ENCODE measurements at regions not wholly inside any gene's neighbourhood (a gene's known extent, or its start where the extent isn't known, plus 50 kb on each side); places are given as distances from the start of the nearest gene placed in this dataset.

DNA sequence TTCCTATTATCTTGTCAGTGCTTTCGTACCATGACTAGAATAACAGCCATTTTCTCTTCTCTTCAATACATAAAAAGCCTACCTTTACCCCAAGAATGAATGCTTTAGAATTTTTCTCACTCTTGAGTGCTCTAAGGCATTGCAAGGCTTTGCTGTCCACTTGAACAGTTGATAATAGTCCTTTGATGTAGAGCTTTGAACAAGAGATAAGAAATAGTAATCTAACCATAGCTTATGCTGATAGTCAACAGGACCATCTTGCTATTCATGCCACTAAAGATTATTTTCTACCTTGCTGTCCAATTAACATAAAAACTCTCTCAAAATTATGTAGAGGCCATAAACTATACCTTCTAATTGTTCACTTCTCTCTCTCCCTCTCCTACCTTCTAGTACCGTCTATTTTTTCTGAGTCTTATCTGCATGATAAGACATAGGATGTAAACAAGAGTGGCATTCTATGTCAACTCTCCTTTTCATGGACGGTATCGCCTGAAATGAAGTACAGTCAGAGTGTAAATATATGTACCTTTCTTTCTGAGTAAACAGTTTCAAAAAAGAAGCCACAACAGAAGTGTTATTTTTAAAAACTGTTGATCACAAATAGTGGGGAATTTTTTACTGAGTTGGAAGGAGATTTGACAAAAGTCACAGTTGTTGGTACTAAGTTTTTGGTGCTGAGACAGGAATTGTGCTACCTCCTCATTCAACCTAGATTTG, 297.9 kb downstream of the NDFIP2 start:
- Mint-ChIP-seq H3K4me3 (no peak overlapping the region), H3K4me1 (no peaks in the 10 kb centered on the region), H3K27ac (no peak overlapping the region), H3K27me3 (no peaks in the 10 kb centered on the region), H3K9me3 (no peaks in the 10 kb centered on the region)
- no peak for DNase-seq
- no peak for ATAC-seq

GRCh38 chr13:79777504-79777903, 296.5 kb downstream of the NDFIP2 start:
- no peaks in the 10 kb centered on the region for H3K9me3 Mint-ChIP-seq
- no peak for DNase-seq
- H3K4me1 Mint-ChIP-seq, result no peaks in the 10 kb centered on the region
- no peak overlapping the region for H3K27ac Mint-ChIP-seq
- no peak overlapping the region for H3K4me3 Mint-ChIP-seq
- no peaks in the 10 kb centered on the region for H3K27me3 Mint-ChIP-seq
- no peak for ATAC-seq

- H3K4me1 Mint-ChIP-seq, result peaks cover under 1% of the 10 kb centered on the region
- no peak overlapping the region for H3K27ac Mint-ChIP-seq
- peaks cover under 1 to 2% of the 10 kb centered on the region in 2 donors for H3K9me3 Mint-ChIP-seq
- no peaks in the 10 kb centered on the region for H3K27me3 Mint-ChIP-seq
- DNase-seq (no peak), ATAC-seq (no peak)
- H3K4me3 Mint-ChIP-seq, result no peak overlapping the region
Measured at GRCh38 chr13:79776531-79777295, 295.8 kb downstream of the NDFIP2 start.

- Mint-ChIP-seq H3K9me3 (peaks cover 5 to 10% of the 10 kb centered on the region in 2 donors), H3K27ac (no peak overlapping the region), H3K4me3 (no peak overlapping the region), H3K27me3 (no peaks in the 10 kb centered on the region), H3K4me1 (peaks cover 10% of the 10 kb centered on the region)
- ATAC-seq (no peak), DNase-seq (no peak)
Measured at GRCh38 chr13:79775830-79776229, 294.9 kb downstream of the NDFIP2 start.

GRCh38 chr13:79772811-79773210, 291.9 kb downstream of the NDFIP2 start:
- Mint-ChIP-seq H3K27me3 (no peaks in the 10 kb centered on the region), H3K4me1 (peaks cover 13% of the 10 kb centered on the region), H3K27ac (no peak overlapping the region), H3K9me3 (peaks cover 5 to 14% of the 10 kb centered on the region in 2 donors), H3K4me3 (no peak overlapping the region)
- DNase-seq, result no peak
- ATAC-seq, result no peak

- no peak overlapping the region for H3K27ac Mint-ChIP-seq
- no peak for ATAC-seq
- H3K9me3 Mint-ChIP-seq, result peaks cover 5 to 14% of the 10 kb centered on the region in 2 donors
- H3K27me3 Mint-ChIP-seq, result no peaks in the 10 kb centered on the region
- H3K4me1 Mint-ChIP-seq, result peaks cover 13% of the 10 kb centered on the region
- no peak for DNase-seq
- no peak overlapping the region for H3K4me3 Mint-ChIP-seq
Measured at GRCh38 chr13:79771493-79771892, 290.5 kb downstream of the NDFIP2 start.

DNA sequence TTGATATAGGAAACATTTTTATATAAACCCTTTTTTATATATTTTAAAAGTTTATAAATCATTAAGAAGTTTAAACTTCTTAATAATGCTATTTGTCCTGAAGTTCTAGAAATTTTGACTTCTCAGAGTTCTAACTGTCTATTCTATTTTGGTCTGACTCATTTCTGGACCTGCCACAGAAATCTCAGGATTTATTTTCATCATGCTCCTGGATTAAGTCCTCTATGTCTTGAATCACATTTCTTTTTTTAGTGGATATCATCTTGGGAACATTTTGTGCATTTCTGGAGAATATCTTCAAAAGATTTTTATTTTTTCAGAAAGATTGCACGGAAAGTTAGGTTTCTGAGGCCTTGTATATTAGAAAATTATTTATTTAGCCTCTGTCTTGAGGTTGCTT, 289.1 kb downstream of the NDFIP2 start:
- Mint-ChIP-seq H3K9me3 (peaks cover 5 to 14% of the 10 kb centered on the region in 2 donors), H3K27ac (no peak overlapping the region), H3K27me3 (no peaks in the 10 kb centered on the region), H3K4me1 (peaks cover 13% of the 10 kb centered on the region), H3K4me3 (no peak overlapping the region)
- DNase-seq (no peak), ATAC-seq (no peak)

DNA sequence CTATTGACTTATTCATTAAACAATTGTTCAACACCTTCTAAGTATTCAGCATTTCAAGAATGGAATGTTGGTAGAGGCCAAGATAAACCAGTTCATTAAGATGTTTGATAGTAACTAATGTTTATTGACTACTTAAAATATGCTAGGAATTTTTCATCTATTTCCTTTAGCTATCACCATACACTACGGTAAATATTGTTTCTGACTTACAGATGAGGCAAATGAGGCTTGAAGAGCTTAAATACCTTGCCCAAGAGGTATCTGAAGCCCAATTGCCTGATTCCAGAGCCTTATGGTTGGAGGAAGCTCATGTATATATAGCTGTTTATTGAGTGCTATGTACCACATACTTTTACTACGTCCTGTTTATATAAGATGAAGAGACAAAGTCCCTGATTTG, 286.2 kb downstream of the NDFIP2 start:
- Mint-ChIP-seq H3K4me1 (peaks cover 13% of the 10 kb centered on the region), H3K27me3 (no peaks in the 10 kb centered on the region), H3K4me3 (no peak overlapping the region), H3K9me3 (peaks cover 5 to 14% of the 10 kb centered on the region in 2 donors), H3K27ac (no peak overlapping the region)
- ATAC-seq (no peak), DNase-seq (no peak)

- Mint-ChIP-seq H3K4me3 (no peak overlapping the region), H3K4me1 (no peaks in the 10 kb centered on the region), H3K27me3 (no peaks in the 10 kb centered on the region), H3K9me3 (peaks cover 2 to 4% of the 10 kb centered on the region in 2 donors), H3K27ac (no peak overlapping the region)
- ATAC-seq (no peak), DNase-seq (no peak)
Measured at GRCh38 chr13:79765331-79765730, 284.4 kb downstream of the NDFIP2 start.

DNA sequence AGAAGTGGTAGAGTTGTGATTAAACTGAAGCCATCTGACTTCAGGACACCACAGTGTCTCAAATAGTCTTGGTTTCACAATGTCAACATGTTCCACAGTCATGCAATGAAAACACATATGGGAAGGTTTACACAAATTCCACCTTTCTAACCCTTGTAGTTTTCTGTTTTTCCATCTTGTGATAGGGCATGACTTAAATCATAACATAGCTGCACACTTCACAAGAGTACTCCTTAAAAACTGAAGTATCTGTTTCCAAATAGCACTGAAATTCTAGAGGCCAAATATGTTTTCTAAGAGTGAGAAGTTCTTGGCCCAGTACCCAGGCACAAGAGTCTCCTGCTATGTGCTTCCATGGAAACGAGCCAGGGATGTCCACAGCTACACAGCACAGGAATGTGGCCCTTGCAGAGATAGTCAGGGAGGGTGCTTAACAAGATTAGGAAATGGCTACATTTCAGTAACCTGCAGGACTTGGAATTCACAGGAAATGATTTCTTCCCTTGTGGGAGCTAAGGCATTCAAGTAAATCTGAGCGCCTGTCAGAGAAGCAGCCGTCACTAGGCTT, 269.1 kb downstream of the NDFIP2 start:
- Mint-ChIP-seq H3K27me3 (no peaks in the 10 kb centered on the region), H3K4me1 (no peaks in the 10 kb centered on the region), H3K27ac (no peak overlapping the region), H3K9me3 (peaks cover 0 to 10% of the 10 kb centered on the region in 2 donors), H3K4me3 (no peak overlapping the region)
- DNase-seq, result no peak
- ATAC-seq, result no peak

- H3K27me3 Mint-ChIP-seq, result no peaks in the 10 kb centered on the region
- peaks cover 0 to 10% of the 10 kb centered on the region in 2 donors for H3K9me3 Mint-ChIP-seq
- H3K4me3 Mint-ChIP-seq, result no peak overlapping the region
- DNase-seq (no peak), ATAC-seq (no peak)
- H3K4me1 Mint-ChIP-seq, result no peaks in the 10 kb centered on the region
- H3K27ac Mint-ChIP-seq, result no peak overlapping the region
Measured at GRCh38 chr13:79749566-79749965, 268.6 kb downstream of the NDFIP2 start.

DNA sequence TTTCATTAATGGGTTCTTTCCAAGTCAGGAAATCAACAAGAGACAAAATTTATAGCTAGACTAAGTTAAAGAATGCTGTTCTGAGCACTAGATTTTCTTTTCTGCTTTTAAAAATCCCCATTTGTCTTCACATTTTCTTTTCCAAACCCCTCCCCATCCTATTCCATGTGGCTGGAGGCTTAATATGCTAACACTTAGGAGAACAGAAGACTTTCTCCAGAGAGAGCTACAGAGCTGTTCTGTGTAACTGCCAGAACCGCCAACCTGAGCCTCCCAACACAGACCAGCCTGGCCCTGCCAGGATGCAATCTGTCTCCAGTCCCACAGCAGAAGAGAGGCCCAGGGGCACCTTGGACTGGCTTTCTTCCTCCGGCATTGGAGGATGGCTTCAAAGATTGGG, 264.1 kb downstream of the NDFIP2 start:
- H3K27me3 Mint-ChIP-seq, result no peaks in the 10 kb centered on the region
- H3K4me3 Mint-ChIP-seq, result no peak overlapping the region
- H3K4me1 Mint-ChIP-seq, result no peaks in the 10 kb centered on the region
- H3K27ac Mint-ChIP-seq, result no peak overlapping the region
- peaks cover 0 to 10% of the 10 kb centered on the region in 2 donors for H3K9me3 Mint-ChIP-seq
- DNase-seq (no peak), ATAC-seq (no peak)

DNA sequence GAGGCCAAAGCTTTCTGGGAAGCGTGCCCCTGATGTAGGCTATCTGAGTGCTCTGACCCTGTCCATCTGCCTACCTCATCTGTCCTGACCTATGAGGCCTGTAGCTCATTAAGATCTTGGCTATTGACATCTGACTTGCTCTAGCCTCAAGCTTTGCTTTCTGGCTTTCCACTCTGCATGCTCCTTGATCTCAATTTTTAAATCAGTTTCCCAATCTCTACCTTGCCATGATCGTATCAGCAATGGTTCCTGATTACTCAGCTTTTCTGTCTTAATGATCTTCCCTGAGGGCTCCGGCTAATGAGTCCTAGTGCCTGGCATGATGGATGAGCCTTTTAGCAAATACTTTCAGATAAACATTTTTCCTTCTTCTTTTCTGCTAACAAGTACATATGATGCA, 262.0 kb downstream of the NDFIP2 start:
- H3K27ac Mint-ChIP-seq, result no peak overlapping the region
- H3K4me3 Mint-ChIP-seq, result no peak overlapping the region
- no peaks in the 10 kb centered on the region for H3K4me1 Mint-ChIP-seq
- no peaks in the 10 kb centered on the region for H3K27me3 Mint-ChIP-seq
- ATAC-seq (no peak), DNase-seq (no peak)
- peaks cover 0 to 10% of the 10 kb centered on the region in 2 donors for H3K9me3 Mint-ChIP-seq

GRCh38 chr13:79740991-79741390, 260.0 kb downstream of the NDFIP2 start:
- Mint-ChIP-seq H3K4me1 (no peaks in the 10 kb centered on the region), H3K27me3 (no peaks in the 10 kb centered on the region), H3K4me3 (no peak overlapping the region), H3K9me3 (peaks cover 0 to 4% of the 10 kb centered on the region in 2 donors), H3K27ac (no peak overlapping the region)
- DNase-seq (no peak), ATAC-seq (no peak)

- Mint-ChIP-seq H3K27ac (no peak overlapping the region), H3K27me3 (no peaks in the 10 kb centered on the region), H3K4me1 (no peaks in the 10 kb centered on the region), H3K4me3 (no peak overlapping the region), H3K9me3 (peaks cover 4 to 25% of the 10 kb centered on the region in 2 donors)
- ATAC-seq (peak; percentile 7), DNase-seq (no peak)
Measured at GRCh38 chr13:79736356-79736755, 255.4 kb downstream of the NDFIP2 start.

GRCh38 chr13:79735228-79735627, 254.3 kb downstream of the NDFIP2 start:
- Mint-ChIP-seq H3K9me3 (peaks cover 4 to 29% of the 10 kb centered on the region in 2 donors), H3K27ac (no peak overlapping the region), H3K27me3 (no peaks in the 10 kb centered on the region), H3K4me1 (no peaks in the 10 kb centered on the region), H3K4me3 (no peak overlapping the region)
- ATAC-seq, result no peak
- DNase-seq, result no peak

All from stimulated activated naive CD8-positive, alpha-beta T cell treated with anti-CD3 and anti-CD28 coated beads, Interleukin-15, amount 100 ng/mL, for 72 hours (primary cell).